HEK293T (cell line): ENCODE measurements at regions not wholly inside any gene's neighbourhood (a gene's known extent, or its start where the extent isn't known, plus 50 kb on each side); places are given as distances from the start of the nearest gene placed in this dataset.

ENCODE experiments used
- CTCF ChIA-PET: fragments of 350-600 bp; formaldehyde crosslinking; extraction: SDS; loops from one replicate; lab custom pipeline; 2021; ENCODE audit warnings: antibody characterized with exemption, inconsistent platforms; lab: Yijun Ruan, JAX
- POLR2A ChIA-PET: fragments of 350-600 bp; formaldehyde crosslinking; extraction: SDS; loops from one replicate; lab custom pipeline; 2020; ENCODE audit warnings: antibody characterized with exemption, inconsistent platforms; lab: Yijun Ruan, JAX
- DNase-seq: peaks from one replicate; pipeline ENCODE4 v3.0.0; 2012; ENCODE audit warnings: mixed read lengths; ENCODE audit errors: extremely low spot score
- ARNT ChIP-seq: fragments of 450-650 bp; IDR thresholded peaks from 2 replicates; pipeline ENCODE4 v1.6.1; 2017; ENCODE audit warnings: mild to moderate bottlenecking
- BHLHE40 ChIP-seq: fragments of 450-650 bp; IDR thresholded peaks from 2 replicates; pipeline ENCODE4 v1.6.1; 2016; ENCODE audit warnings: mild to moderate bottlenecking, moderate library complexity, borderline replicate concordance
- CTBP1 ChIP-seq: fragments of 450-650 bp; IDR thresholded peaks from 2 replicates; pipeline ENCODE4 v1.6.1; 2016; ENCODE audit warnings: borderline replicate concordance
- ELF4 ChIP-seq: fragments of 450-650 bp; IDR thresholded peaks from 2 replicates; pipeline ENCODE4 v1.6.1; 2017; ENCODE audit warnings: antibody characterized with exemption
- FOXA1 ChIP-seq: fragments of 450-650 bp; IDR thresholded peaks from 2 replicates; pipeline ENCODE4 v1.6.1; 2016; ENCODE audit warnings: mild to moderate bottlenecking
- FOXK2 ChIP-seq: fragments of 450-650 bp; IDR thresholded peaks from 2 replicates; pipeline ENCODE4 v1.6.1; 2016; ENCODE audit warnings: mild to moderate bottlenecking
- FOXM1 ChIP-seq: fragments of 450-650 bp; IDR thresholded peaks from 2 replicates; pipeline ENCODE4 v1.6.1; 2017; ENCODE audit warnings: mild to moderate bottlenecking, borderline replicate concordance
- HDGF ChIP-seq: fragments of 450-650 bp; IDR thresholded peaks from 2 replicates; pipeline ENCODE4 v1.6.1; 2017; ENCODE audit warnings: antibody characterized with exemption, borderline replicate concordance
- L3MBTL2 ChIP-seq: fragments of 450-650 bp; conservative IDR thresholded peaks from 2 replicates; pipeline ENCODE4 v1.6.1; 2016; ENCODE audit warnings: mild to moderate bottlenecking
- LEF1 ChIP-seq: fragments of 450-650 bp; IDR thresholded peaks from 2 replicates; pipeline ENCODE4 v1.6.1; 2017; ENCODE audit warnings: mild to moderate bottlenecking, borderline replicate concordance
- NFRKB ChIP-seq: fragments of 450-650 bp; IDR thresholded peaks from 2 replicates; pipeline ENCODE4 v1.6.1; 2016; ENCODE audit warnings: mild to moderate bottlenecking, moderate library complexity
- SP1 ChIP-seq: fragments of 450-650 bp; IDR thresholded peaks from 2 replicates; pipeline ENCODE4 v1.6.1; 2017
- TARDBP ChIP-seq: fragments of 450-650 bp; IDR thresholded peaks from 2 replicates; pipeline ENCODE4 v1.6.1; 2016
- ZNF384 ChIP-seq: fragments of 450-650 bp; IDR thresholded peaks from 2 replicates; pipeline ENCODE4 v1.6.1; 2016
- TF ChIP-seq, protein P1 (sequence below): fragments of 450-650 bp; IDR thresholded peaks from 2 replicates; pipeline ENCODE4 v1.6.1; 2016

DNA sequence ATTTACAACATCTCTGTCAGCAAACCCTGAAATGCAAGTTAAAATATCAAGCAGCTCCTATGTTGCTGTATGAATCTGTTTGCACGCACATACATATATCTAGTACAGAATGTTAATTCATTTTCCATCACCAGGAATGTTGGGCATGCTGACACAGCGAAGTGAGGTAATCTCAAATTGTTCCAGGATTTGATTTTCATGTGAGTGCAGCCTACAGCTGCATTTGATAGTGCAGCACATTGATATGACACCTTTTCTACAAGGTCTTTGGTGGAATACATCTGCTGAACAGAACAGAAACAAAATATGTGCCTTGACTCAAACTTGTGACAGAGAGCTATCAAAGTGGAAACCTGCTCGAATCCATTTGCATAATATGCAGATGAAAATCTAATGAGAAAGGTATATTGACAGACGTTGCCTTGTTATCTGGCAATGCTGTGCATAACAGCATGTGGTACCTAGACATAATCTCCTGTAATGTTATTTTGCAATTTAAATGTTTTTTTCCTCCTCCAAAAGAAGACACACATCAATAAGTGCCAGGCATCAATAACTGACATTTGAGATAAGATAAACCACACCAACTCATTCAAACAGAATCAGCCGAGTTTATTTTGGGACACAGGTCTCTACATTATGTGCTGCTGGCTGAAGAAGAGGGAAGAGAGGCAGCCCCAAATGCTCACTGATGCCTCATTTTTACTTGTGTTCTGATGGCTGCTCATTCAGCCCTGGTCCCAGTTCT, 512.2 kb downstream of the ZNF608 start:
- ChIA-PET POLR2A (no interaction called here), CTCF (no interaction called here)
- DNase-seq: no peak
- no peak for TF ChIP-seq L3MBTL2
- TF ChIP-seq HDGF: no peak

DNA sequence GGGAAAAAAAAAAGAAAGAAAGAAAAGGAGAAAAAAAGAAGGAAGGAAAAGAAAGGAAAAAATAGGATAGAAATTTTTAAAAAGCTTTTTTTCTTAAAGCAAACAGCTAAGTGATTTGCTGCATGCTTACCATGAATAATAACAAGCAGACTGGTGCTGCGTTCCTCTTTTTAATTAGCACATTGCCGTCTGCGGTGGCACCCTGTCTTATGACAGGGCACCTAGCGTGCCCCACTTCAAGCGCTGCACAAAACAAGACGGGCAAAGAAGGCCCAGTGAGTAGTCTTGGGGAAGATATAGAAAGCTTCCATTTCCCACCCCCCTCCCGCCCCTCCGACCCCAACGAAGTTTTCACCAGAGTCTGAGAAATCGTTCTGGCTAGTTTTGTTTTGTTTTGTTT, 513.9 kb downstream of the ZNF608 start:
- DNase-seq: no peak
- no peak for TF ChIP-seq FOXM1
- no peak for TF ChIP-seq CTBP1
- no peak for TF ChIP-seq BHLHE40
- no peak for TF ChIP-seq FOXK2
- no peak for TF ChIP-seq NFRKB
- TF ChIP-seq, protein P1, sequence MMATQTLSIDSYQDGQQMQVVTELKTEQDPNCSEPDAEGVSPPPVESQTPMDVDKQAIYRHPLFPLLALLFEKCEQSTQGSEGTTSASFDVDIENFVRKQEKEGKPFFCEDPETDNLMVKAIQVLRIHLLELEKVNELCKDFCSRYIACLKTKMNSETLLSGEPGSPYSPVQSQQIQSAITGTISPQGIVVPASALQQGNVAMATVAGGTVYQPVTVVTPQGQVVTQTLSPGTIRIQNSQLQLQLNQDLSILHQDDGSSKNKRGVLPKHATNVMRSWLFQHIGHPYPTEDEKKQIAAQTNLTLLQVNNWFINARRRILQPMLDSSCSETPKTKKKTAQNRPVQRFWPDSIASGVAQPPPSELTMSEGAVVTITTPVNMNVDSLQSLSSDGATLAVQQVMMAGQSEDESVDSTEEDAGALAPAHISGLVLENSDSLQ: no peak
- TF ChIP-seq HDGF: no peak
- no peak for TF ChIP-seq ELF4
- TF ChIP-seq L3MBTL2: no peak
- no peak for TF ChIP-seq SP1
- CTCF ChIA-PET: no interaction called here
- POLR2A ChIA-PET: no interaction called here

DNA sequence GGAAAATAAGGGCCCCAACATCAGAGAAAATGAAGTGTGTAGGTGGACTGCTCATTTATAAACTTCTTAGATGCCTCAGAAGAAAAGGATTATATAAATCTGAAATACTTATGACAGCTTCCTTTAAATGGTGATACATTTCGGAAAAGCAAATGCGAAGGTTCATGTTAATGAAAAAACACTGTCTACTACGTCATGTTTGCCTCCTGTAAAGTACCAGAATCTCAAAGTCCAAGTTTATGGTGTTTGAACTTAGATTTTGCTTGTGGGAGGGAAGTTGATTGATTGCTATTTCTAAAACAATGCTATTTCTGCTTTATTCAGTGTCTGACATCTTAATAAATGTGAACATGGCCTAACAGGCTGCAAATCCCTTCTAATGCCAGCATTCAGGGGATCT, 514.6 kb downstream of the ZNF608 start:
- TF ChIP-seq SP1 (no peak), FOXM1 (no peak), ZNF384 (no peak)
- TF ChIP-seq, protein P1: peak; percentile 8; the same call in 1 of the 2 replicates
- ChIA-PET CTCF (no interaction called here), POLR2A (no interaction called here)
- no peak for DNase-seq

DNA sequence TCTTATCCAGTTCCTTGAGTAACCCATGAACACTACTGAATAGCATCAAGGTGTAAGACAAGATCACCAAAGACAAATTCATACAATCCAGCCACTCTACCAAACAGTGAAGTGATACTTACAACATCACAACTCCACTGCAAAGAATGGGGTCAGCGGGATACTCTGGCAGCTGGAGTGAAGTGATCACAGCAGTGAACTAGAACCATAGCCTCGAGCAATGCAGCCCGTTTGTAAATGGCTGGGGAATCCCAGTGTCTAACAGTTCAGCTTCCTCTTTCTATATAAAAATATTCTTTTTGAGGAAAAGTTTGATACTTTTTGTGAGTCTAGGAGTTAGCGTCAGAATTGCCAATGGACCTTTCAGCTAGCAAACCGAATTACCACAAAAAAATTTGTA, 515.2 kb downstream of the ZNF608 start:
- TF ChIP-seq BHLHE40 (no peak), NFRKB (no peak), CTBP1 (no peak), LEF1 (no peak), FOXA1 (no peak)
- POLR2A ChIA-PET: no interaction called here
- CTCF ChIA-PET: interaction anchor here (0.6 kb wide), 1 partner anchor 1037 kb away, joined by 3 read pairs; no protein-coding TSS in a partner anchor
- DNase-seq: no peak

DNA sequence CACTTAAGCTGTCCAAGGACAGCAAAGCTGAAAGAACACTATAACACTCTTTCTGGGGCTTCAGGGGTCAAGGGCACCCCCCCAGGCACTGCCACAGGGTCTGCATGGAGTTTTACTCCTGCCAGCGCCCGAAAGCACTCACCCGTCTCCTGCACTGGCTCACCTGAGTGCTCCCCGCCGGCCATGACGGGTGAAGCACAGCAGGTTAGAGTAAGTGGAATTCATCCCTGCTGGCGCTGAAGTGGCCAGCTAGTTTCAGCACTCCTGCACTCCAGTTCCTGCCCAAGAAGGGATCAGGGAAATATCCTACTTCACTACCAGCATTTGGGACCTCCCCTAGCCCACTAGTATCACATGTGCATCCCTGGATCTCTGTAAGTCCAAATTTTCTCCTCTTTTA, 516.0 kb downstream of the ZNF608 start:
- DNase-seq: no peak
- TF ChIP-seq ELF4: no peak
- no peak for TF ChIP-seq NFRKB
- ChIA-PET CTCF (no interaction called here), POLR2A (no interaction called here)

DNA sequence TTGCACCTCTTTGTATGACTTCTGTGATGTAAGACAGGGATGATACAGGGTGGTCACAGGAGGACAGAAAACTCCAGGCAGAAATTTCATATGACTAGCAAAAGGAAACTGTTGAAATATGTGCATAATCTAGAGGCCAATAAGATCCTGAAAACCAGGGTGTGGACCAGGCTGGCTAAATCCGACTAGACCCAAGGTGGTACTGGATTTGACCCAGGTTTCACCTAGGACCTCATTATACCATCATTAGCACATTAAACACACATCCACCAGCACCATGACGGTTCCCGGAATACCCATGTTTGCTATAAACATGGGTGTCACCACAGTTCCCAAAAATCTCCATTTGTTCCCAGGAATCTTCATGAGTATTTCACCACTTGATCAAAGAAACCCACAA, 517.1 kb downstream of the ZNF608 start:
- POLR2A ChIA-PET: no interaction called here
- DNase-seq: no peak
- no peak for TF ChIP-seq CTBP1
- TF ChIP-seq NFRKB: no peak
- no peak for TF ChIP-seq TARDBP
- TF ChIP-seq ELF4: no peak
- no peak for TF ChIP-seq FOXA1
- CTCF ChIA-PET: no interaction called here

DNA sequence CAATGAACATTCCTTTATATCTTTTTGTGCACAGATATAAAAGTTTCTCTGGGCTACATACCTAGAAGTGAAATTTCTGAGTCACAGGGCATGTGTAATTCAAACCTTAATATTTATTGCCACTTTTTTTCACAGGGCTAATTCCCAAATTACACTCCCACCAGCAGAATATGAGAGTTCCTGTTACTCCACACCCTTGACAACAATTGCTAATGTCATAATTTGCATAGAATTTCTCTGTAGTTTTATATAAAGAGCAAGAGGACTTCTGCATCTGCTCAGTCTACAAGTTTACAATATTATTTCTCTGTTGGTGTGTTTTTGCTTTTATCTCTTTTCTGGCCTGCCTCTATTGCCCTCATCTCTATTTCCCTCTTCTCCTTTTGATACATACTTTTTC, 518.5 kb downstream of the ZNF608 start:
- ChIA-PET CTCF (no interaction called here), POLR2A (no interaction called here)
- DNase-seq: no peak
- TF ChIP-seq ZNF384: no peak
- no peak for TF ChIP-seq ARNT
- TF ChIP-seq ELF4: no peak

DNA sequence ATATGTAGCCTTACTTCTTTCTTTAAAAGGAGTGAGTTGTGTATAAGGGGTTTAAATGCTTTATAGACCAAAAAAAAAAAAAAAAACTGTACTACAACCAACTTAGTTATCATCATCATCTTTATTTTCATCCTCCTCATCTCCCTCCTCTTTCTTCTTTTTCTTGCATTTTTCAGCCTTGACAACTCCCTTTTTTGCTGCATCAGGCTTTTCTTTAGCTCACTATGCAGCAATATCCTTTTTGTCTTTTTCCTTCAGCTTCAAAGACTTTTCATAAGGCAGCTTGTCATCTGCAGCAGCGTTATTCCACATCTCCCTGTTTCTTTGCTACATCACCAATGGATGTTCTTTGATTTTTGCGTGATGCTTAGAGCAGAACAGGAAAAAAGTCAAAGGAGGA, 526.0 kb downstream of the ZNF608 start:
- CTCF ChIA-PET: no interaction called here
- no peak for TF ChIP-seq ELF4
- POLR2A ChIA-PET: no interaction called here
- no peak for DNase-seq

DNA sequence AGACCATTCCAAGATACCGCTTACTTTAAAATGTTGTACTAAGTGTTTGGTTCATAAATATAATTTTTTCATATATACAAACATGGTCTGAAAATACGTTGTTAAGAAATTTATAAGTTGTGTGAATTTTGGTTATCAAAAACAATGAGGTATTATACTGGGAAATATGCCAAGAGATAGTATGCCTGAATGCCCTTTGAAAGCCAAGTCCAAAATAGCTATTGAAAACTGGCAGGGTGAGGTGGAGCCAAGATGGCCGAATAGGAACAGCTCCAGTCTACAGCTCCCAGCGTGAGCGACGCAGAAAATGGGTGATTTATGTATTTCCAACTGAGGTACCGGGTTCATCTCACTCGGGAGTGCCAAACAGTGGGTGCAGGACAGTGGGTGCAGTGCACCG, 533.5 kb downstream of the ZNF608 start:
- ChIA-PET POLR2A (no interaction called here), CTCF (no interaction called here)
- DNase-seq: no peak
- TF ChIP-seq FOXK2: no peak
- TF ChIP-seq FOXM1: no peak
- TF ChIP-seq LEF1: no peak
- no peak for TF ChIP-seq ZNF384
